AG04450 (cell line): ENCODE measurements at regions not wholly inside any gene's neighbourhood (a gene's known extent, or its start where the extent isn't known, plus 50 kb on each side); places are given as distances from the start of the nearest gene placed in this dataset.

ENCODE experiments used
- CTCF ChIA-PET: fragments of 300-600, 350-600 bp; formaldehyde crosslinking; extraction: SDS; loops from one replicate; lab custom pipeline; 2022; ENCODE audit warnings: antibody characterized with exemption, inconsistent platforms; lab: Charles Lee
- POLR2A ChIA-PET: fragments of 350-600 bp; formaldehyde crosslinking; extraction: SDS; loops from one replicate; lab custom pipeline; 2021; ENCODE audit warnings: antibody characterized with exemption, inconsistent platforms; lab: Yijun Ruan, JAX
- DNase-seq: peaks from one replicate; pipeline ENCODE4 v3.0.0-alpha.2; 2011; ENCODE audit warnings: low read depth, low spot score
- H3K27ac ChIP-seq: one replicate; pipeline ENCODE4 v1.5.1; 2012; ENCODE audit warnings: low read depth, low read length, control low read depth
- H3K27me3 ChIP-seq: one replicate; pipeline ENCODE4 v1.6.0; 2012; ENCODE audit warnings: low read length; ENCODE audit not compliant: control insufficient read depth, insufficient read depth
- H3K4me3 ChIP-seq: 2 replicates; pipeline ENCODE4 v1.5.1; 2011; ENCODE audit warnings: mild to moderate bottlenecking, low read depth, low read length, control low read depth
- H3K9me3 ChIP-seq: 2 replicates; pipeline ENCODE4 v1.5.1; 2012; ENCODE audit warnings: low read length; ENCODE audit not compliant: control insufficient read depth, insufficient read depth
- CTCF ChIP-seq: IDR thresholded peaks from 2 replicates; pipeline ENCODE4 v1.5.1; 2011; ENCODE audit warnings: low read depth, low read length, control low read depth, inconsistent platforms

- Histone ChIP-seq H3K27ac (no peak overlapping the region), H3K4me3 (no peak overlapping the region), H3K27me3 (no peaks in the 10 kb centered on the region), H3K9me3 (no peaks in the 10 kb centered on the region)
- ChIA-PET POLR2A (no interaction called here), CTCF (no interaction called here)
- no peak for DNase-seq
- no peak for TF ChIP-seq CTCF
Observed at GRCh38 chr15:36152936-36153335, 426.5 kb upstream of the CDIN1 start.

GRCh38 chr15:36156879-36157427, 422.5 kb upstream of the CDIN1 start:
- POLR2A ChIA-PET: interaction anchor here (0.7 kb wide), 1 partner anchor 208 kb away, joined by 3 read pairs; no protein-coding TSS in a partner anchor

GRCh38 chr15:36160351-36160750, 419.1 kb upstream of the CDIN1 start:
- no peaks in the 10 kb centered on the region for H3K27me3 ChIP-seq
- no peak for TF ChIP-seq CTCF
- H3K27ac ChIP-seq: no peak overlapping the region
- DNase-seq: no peak
- no peak overlapping the region for H3K4me3 ChIP-seq
- no peaks in the 10 kb centered on the region for H3K9me3 ChIP-seq
- POLR2A ChIA-PET: no interaction called here
- CTCF ChIA-PET: no interaction called here

More at GRCh38 chr15:36156879-36157427, 422.5 kb upstream of the CDIN1 start:
- H3K27ac ChIP-seq: no peak overlapping the region
- no peak overlapping the region for H3K4me3 ChIP-seq
- H3K27me3 ChIP-seq: no peaks in the 10 kb centered on the region
- no peak for DNase-seq
- H3K9me3 ChIP-seq: no peaks in the 10 kb centered on the region
- CTCF ChIA-PET: no interaction called here
- TF ChIP-seq CTCF: no peak

GRCh38 chr15:36161108-36161507, 418.3 kb upstream of the CDIN1 start:
- H3K9me3 ChIP-seq: peaks cover 2% of the 10 kb centered on the region; the same call in 1 of the 2 replicates

More at GRCh38 chr15:36161108-36161507, 418.3 kb upstream of the CDIN1 start:
- CTCF ChIA-PET: no interaction called here
- no peak for TF ChIP-seq CTCF
- H3K27me3 ChIP-seq: no peaks in the 10 kb centered on the region
- DNase-seq: no peak
- H3K27ac ChIP-seq: no peak overlapping the region
- H3K4me3 ChIP-seq: no peak overlapping the region
- POLR2A ChIA-PET: no interaction called here
